Liver (tissue), 8 donors: ENCODE measurements at regions not wholly inside any gene's neighbourhood (a gene's known extent, or its start where the extent isn't known, plus 50 kb on each side); places are given as distances from the start of the nearest gene placed in this dataset.

ENCODE experiments used
- DNase-seq: peaks from one replicate; pipeline ENCODE4 v3.0.0-alpha.2; 2017; ENCODE audit warnings: low spot score
- H3K27ac ChIP-seq, 2 donors: one replicate each; pipeline ENCODE4 v1.7.0; 2013; ENCODE audit warnings: inconsistent platforms in 2 of 2, low read length in 2 of 2, control low read depth in 1 of 2, low read depth in 1 of 2, mild to moderate bottlenecking in 1 of 2
- H3K27me3 ChIP-seq, 4 donors: one replicate each; pipeline versions ENCODE4 v1.6.1 to v1.7.0; 2013; ENCODE audit warnings: low read length in 3 of 4, inconsistent platforms in 1 of 4, mild to moderate bottlenecking in 1 of 4, moderate library complexity in 1 of 4; ENCODE audit not compliant: control insufficient read depth in 4 of 4, insufficient read depth in 4 of 4
- H3K36me3 ChIP-seq, 4 donors: one replicate each; pipeline versions ENCODE4 v1.6.1 to v1.7.0; 2013; ENCODE audit warnings: low read length in 3 of 4, mild to moderate bottlenecking in 3 of 4, low read depth in 1 of 4, moderate library complexity in 1 of 4; ENCODE audit not compliant: control insufficient read depth in 4 of 4, insufficient read depth in 3 of 4
- H3K4me1 ChIP-seq, 4 donors: one replicate each; pipeline versions ENCODE4 v1.6.1 to v1.7.0; 2013; ENCODE audit warnings: low read length in 3 of 4, mild to moderate bottlenecking in 3 of 4, moderate library complexity in 1 of 4; ENCODE audit not compliant: control insufficient read depth in 4 of 4, insufficient read depth in 4 of 4
- H3K4me3 ChIP-seq, 3 donors: one replicate each; pipeline versions ENCODE4 v1.6.1 to v1.7.0; 2013; ENCODE audit warnings: low read length in 3 of 3, control low read depth in 1 of 3, low read depth in 1 of 3, mild to moderate bottlenecking in 1 of 3
- H3K9ac ChIP-seq, 2 donors: one replicate each; pipeline ENCODE4 v1.7.0; 2013; ENCODE audit warnings: low read length in 2 of 2, mild to moderate bottlenecking in 2 of 2, moderate library complexity in 2 of 2, control low read depth in 1 of 2, low read depth in 1 of 2
- H3K9me3 ChIP-seq, 4 donors: one replicate each; pipeline versions ENCODE4 v1.6.1 to v1.7.0; 2013; ENCODE audit warnings: low read length in 3 of 4; ENCODE audit not compliant: control insufficient read depth in 4 of 4
- ATF3 ChIP-seq: IDR thresholded peaks from 2 replicates; pipeline ENCODE4 v1.6.1; 2016; ENCODE audit warnings: antibody characterized with exemption
- EGR1 ChIP-seq, 2 donors: IDR thresholded peaks; 2 replicates each; pipeline ENCODE4 v1.6.1; 2016 to 2018; ENCODE audit warnings: antibody characterized with exemption in 2 of 2, low read depth in 2 of 2
- FOXA1 ChIP-seq: IDR thresholded peaks from 2 replicates; pipeline ENCODE4 v1.6.1; 2016; ENCODE audit warnings: antibody characterized with exemption
- FOXA2 ChIP-seq: IDR thresholded peaks from 2 replicates; pipeline ENCODE4 v1.6.1; 2016; ENCODE audit warnings: antibody characterized with exemption
- GABPA ChIP-seq, 2 donors: IDR thresholded peaks in 1 of 2; conservative IDR thresholded peaks in 1 of 2; 2 replicates each; pipeline ENCODE4 v1.6.1; 2016; ENCODE audit warnings: antibody characterized with exemption in 2 of 2, mild to moderate bottlenecking in 1 of 2, moderate library complexity in 1 of 2
- HNF4A ChIP-seq, 2 donors: conservative IDR thresholded peaks; 2 replicates each; pipeline ENCODE4 v1.6.1; 2016; ENCODE audit warnings: antibody characterized with exemption in 2 of 2, mild to moderate bottlenecking in 2 of 2
- HNF4G ChIP-seq: IDR thresholded peaks from 2 replicates; pipeline ENCODE4 v1.6.1; 2016; ENCODE audit warnings: antibody characterized with exemption
- JUND ChIP-seq, 2 donors: IDR thresholded peaks; 2 replicates each; pipeline ENCODE4 v1.6.1; 2016; ENCODE audit warnings: antibody characterized with exemption in 2 of 2
- NR2F2 ChIP-seq: IDR thresholded peaks from 2 replicates; pipeline ENCODE4 v1.6.1; 2016; ENCODE audit warnings: antibody characterized with exemption
- RAD21 ChIP-seq, 2 donors: IDR thresholded peaks; 2 replicates each; pipeline ENCODE4 v1.6.1; 2016; ENCODE audit warnings: antibody characterized with exemption in 2 of 2, mild to moderate bottlenecking in 2 of 2
- REST ChIP-seq: IDR thresholded peaks from 2 replicates; pipeline ENCODE4 v1.6.1; 2016; ENCODE audit warnings: antibody characterized with exemption, mild to moderate bottlenecking
- RXRA ChIP-seq, 2 donors: IDR thresholded peaks; 2 replicates each; pipeline ENCODE4 v1.6.1; 2017 to 2018; ENCODE audit warnings: antibody characterized with exemption in 2 of 2, mild to moderate bottlenecking in 1 of 2
- SP1 ChIP-seq: IDR thresholded peaks from 2 replicates; pipeline ENCODE4 v1.6.1; 2018; ENCODE audit warnings: antibody characterized with exemption, mild to moderate bottlenecking
- TAF1 ChIP-seq: conservative IDR thresholded peaks from 2 replicates; pipeline ENCODE4 v1.6.1; 2016; ENCODE audit warnings: antibody characterized with exemption, mild to moderate bottlenecking
- YY1 ChIP-seq: IDR thresholded peaks from 2 replicates; pipeline ENCODE4 v1.6.1; 2016; ENCODE audit warnings: antibody characterized with exemption, mild to moderate bottlenecking
- ZBTB33 ChIP-seq: IDR thresholded peaks from 2 replicates; pipeline ENCODE4 v1.6.1; 2016; ENCODE audit warnings: antibody characterized with exemption
- whole genome bisulfite sequencing: extraction: QIAGEN DNeasy Blood & Tissue Kit; methylation state at CpG from one replicate; pipeline ENCODE4 v1.1.7; 2013; 5-methylcytosine and 5-hydroxymethylcytosine counted together
- TF ChIP-seq, protein P1 (sequence below): fragments of 150-350 bp; IDR thresholded peaks from 2 replicates; pipeline ENCODE4 v1.5.1; 2017; ENCODE audit warnings: improper control_type of control experiment, low read depth, low read length; ENCODE audit not compliant: missing input control
- TF ChIP-seq, protein P2 (sequence below): IDR thresholded peaks from 2 replicates; pipeline ENCODE4 v1.6.1; 2016; ENCODE audit warnings: antibody characterized with exemption
- donor health status: healthy.
- donor health status: healthy.
- donor health status: healthy.
- donor health status: healthy.
- donor health status: healthy.

GRCh38 chr19:30884146-30884812 is 465.0 kb downstream of the TSHZ3 start:
- no peaks in the 10 kb centered on the region for H3K36me3 ChIP-seq
- DNase-seq = no peak
- 83% methylated on average over 11 of the region's 11 CpGs for WGBS
- no peak overlapping the region for H3K27ac ChIP-seq
- H3K4me1 ChIP-seq = no peaks in the 10 kb centered on the region
- TF ChIP-seq GABPA (IDR thresholded peaks at IDR 0.05 in 1 of 2, conservative IDR thresholded peaks at IDR 0.05 in 1 of 2) (no peak), NR2F2 (no peak), HNF4G (no peak), HNF4A (conservative IDR thresholded peaks at IDR 0.05) (no peak), RAD21 (IDR thresholded peaks at IDR 0.05) (no peak), FOXA1 (no peak), SP1 (no peak), REST (no peak), JUND (IDR thresholded peaks at IDR 0.05) (no peak), YY1 (no peak)
- TF ChIP-seq, protein P1, sequence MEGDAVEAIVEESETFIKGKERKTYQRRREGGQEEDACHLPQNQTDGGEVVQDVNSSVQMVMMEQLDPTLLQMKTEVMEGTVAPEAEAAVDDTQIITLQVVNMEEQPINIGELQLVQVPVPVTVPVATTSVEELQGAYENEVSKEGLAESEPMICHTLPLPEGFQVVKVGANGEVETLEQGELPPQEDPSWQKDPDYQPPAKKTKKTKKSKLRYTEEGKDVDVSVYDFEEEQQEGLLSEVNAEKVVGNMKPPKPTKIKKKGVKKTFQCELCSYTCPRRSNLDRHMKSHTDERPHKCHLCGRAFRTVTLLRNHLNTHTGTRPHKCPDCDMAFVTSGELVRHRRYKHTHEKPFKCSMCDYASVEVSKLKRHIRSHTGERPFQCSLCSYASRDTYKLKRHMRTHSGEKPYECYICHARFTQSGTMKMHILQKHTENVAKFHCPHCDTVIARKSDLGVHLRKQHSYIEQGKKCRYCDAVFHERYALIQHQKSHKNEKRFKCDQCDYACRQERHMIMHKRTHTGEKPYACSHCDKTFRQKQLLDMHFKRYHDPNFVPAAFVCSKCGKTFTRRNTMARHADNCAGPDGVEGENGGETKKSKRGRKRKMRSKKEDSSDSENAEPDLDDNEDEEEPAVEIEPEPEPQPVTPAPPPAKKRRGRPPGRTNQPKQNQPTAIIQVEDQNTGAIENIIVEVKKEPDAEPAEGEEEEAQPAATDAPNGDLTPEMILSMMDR = no peak
- no peaks in the 10 kb centered on the region for H3K9me3 ChIP-seq
- no peak overlapping the region for H3K4me3 ChIP-seq
- H3K9ac ChIP-seq = no peak overlapping the region
- peaks cover 0 to 3% (median under 1%) of the 10 kb centered on the region in 4 donors for H3K27me3 ChIP-seq

DNA sequence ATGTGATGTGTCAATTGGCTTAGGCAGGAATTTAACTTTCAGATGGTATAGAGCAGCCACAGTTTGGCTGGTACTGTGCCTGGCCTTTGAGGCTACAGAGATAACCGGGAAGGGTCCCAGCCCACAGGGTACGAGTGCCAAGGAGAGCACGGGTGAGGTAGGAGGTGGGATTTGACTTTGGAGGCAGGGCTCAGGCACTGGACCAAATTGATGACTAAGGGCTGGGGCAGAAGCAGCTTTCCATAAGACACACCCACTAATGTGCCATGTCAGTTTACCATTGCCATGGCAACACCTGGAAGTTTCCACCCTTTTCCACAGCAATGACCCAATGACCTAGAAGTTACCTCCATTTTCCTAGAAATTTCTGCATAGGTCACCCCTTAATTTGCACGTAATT is 466.2 kb downstream of the TSHZ3 start:
- peaks cover 0 to 3% (median under 1%) of the 10 kb centered on the region in 4 donors for H3K27me3 ChIP-seq
- H3K9ac ChIP-seq = no peak overlapping the region
- H3K4me3 ChIP-seq = no peak overlapping the region
- no peaks in the 10 kb centered on the region for H3K4me1 ChIP-seq
- no peaks in the 10 kb centered on the region for H3K9me3 ChIP-seq
- TF ChIP-seq, protein P1 = no peak
- TF ChIP-seq EGR1 (IDR thresholded peaks at IDR 0.05; ENCODE audit: low read depth in 2 of 2) (no peak), RXRA (IDR thresholded peaks at IDR 0.05) (no peak), GABPA (IDR thresholded peaks at IDR 0.05 in 1 of 2, conservative IDR thresholded peaks at IDR 0.05 in 1 of 2) (no peak), ZBTB33 (no peak), ATF3 (no peak), REST (no peak), YY1 (no peak), NR2F2 (no peak), FOXA1 (no peak), FOXA2 (no peak), HNF4A (conservative IDR thresholded peaks at IDR 0.05) (no peak), TAF1 (no peak)
- TF ChIP-seq, protein P2, sequence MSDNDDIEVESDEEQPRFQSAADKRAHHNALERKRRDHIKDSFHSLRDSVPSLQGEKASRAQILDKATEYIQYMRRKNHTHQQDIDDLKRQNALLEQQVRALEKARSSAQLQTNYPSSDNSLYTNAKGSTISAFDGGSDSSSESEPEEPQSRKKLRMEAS = no peak
- 70% methylated on average over 4 of the region's 4 CpGs for WGBS
- no peaks in the 10 kb centered on the region for H3K36me3 ChIP-seq
- no peak for DNase-seq
- no peak overlapping the region for H3K27ac ChIP-seq
